ENCODE measurements at regions not wholly inside any gene's neighbourhood (a gene's known extent, or its start where the extent isn't known, plus 50 kb on each side); places are given as distances from the start of the nearest gene placed in this dataset.

DNA sequence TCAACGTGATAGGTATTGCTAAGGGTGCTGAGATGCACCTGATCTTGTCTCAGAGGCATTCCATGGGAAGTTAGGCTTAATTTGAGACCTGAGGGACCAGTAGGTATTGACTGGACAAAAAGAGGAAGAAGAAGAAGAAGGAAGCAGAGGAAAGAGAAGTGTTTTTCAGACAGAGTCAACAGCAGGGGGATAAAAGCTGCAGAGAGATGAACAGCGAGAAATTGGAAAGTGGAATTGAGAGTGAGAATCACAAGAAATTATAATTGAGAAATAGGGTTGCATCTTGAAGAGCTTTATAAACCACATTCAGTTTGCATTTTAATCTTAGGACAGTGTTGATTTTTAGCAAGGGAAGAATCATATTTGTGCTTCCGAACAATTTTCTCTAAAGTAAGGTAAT is 254.0 kb downstream of the CD83 start:
- Mint-ChIP-seq H3K36me3 (no peaks in the 10 kb centered on the region), H3K4me1 (peaks cover 17 to 20% (median 18%) of the 10 kb centered on the region in 4 donors), H3K27ac (peak overlapping the region in 3 of 7 donors; percentile 20 to 87 (median 48)), H3K9me3 (peaks cover 0 to 2% (median 0%) of the 10 kb centered on the region in 8 donors), H3K4me3 (peak overlapping the region in 6 of 8 donors; percentile 18 to 86 (median 66)), H3K27me3 (peaks cover 0 to 3% of the 10 kb centered on the region in 2 donors)
- Histone ChIP-seq H3K4me1 (ENCODE audit: insufficient read depth, low read length) (peaks cover 10% of the 10 kb centered on the region), H3K36me3 (ENCODE audit: insufficient read depth, low read length) (no peaks in the 10 kb centered on the region), H3K27ac (ENCODE audit: low read depth, low read length) (no peak overlapping the region), H3K4me3 (ENCODE audit: low read length in 2 of 2) (no peak overlapping the region), H3K27me3 (ENCODE audit: insufficient read depth, low read length) (no peaks in the 10 kb centered on the region), H3K9me3 (ENCODE audit: control insufficient read depth in 1 of 2, low read length in 2 of 2) (no peaks in the 10 kb centered on the region)
- no peak for DNase-seq
- ChIA-PET CTCF (ENCODE audit: partially characterized antibody) (no interaction called here), POLR2A (ENCODE audit: partially characterized antibody) (no interaction called here)
- intact Hi-C loops (cut with micrococcal nuclease) = no loop called here

DNA sequence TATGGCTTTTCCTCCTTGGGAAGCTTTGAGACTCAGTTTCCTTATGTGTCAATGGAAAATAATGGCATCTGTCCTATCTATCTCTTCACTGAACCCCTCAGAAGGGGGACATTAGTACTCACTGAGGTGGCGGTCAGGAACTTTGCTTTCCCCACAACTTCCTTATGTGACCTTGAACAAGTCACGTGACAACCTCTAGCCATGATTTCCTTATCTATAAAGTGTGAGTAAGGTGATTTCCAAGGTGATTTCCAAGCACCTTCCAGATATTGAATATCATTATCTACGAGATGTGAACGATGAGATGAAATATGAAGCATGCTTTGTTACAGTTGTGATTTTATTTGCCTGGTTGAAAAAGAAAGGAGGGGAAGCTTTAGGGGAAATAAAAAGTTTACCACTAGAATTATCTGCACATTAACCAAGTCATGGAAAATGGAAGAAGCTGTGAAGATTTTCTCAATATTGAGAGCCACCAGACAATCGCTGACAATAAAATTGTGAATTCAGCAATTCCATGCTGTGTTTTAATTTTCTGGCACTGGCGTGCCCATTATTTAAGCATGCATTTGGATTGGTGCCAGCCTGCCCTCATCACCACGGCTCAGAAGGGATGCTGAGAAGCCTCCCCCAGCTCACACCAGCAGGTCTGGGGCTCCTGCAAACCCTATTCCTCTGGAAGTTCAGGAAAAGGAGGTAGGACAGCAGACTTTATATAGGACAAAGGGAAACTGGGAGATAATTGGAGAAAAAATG is 255.3 kb downstream of the CD83 start:
- ChIA-PET POLR2A (ENCODE audit: partially characterized antibody) (no interaction called here), CTCF (ENCODE audit: partially characterized antibody) (no interaction called here)
- H3K4me1 ChIP-seq (ENCODE audit: insufficient read depth, low read length) = peaks cover 10% of the 10 kb centered on the region
- no peaks in the 10 kb centered on the region for H3K36me3 ChIP-seq (ENCODE audit: insufficient read depth, low read length)
- DNase-seq = peak in 1 of 5 donors; percentile 4
- H3K9me3 ChIP-seq (ENCODE audit: control insufficient read depth in 1 of 2, low read length in 2 of 2) = no peaks in the 10 kb centered on the region
- Mint-ChIP-seq H3K27ac (peak overlapping the region in 1 of 7 donors; percentile 9), H3K4me3 (peak overlapping the region in 3 of 8 donors; percentile 1 to 20 (median 3)), H3K36me3 (no peaks in the 10 kb centered on the region), H3K4me1 (peaks cover 17 to 20% (median 18%) of the 10 kb centered on the region in 4 donors), H3K27me3 (peaks cover 2 to 3% of the 10 kb centered on the region in 2 donors), H3K9me3 (peaks cover 0 to 2% (median 0%) of the 10 kb centered on the region in 8 donors)
- no peak overlapping the region for H3K4me3 ChIP-seq (ENCODE audit: low read length in 2 of 2)
- no peaks in the 10 kb centered on the region for H3K27me3 ChIP-seq (ENCODE audit: insufficient read depth, low read length)
- no peak overlapping the region for H3K27ac ChIP-seq (ENCODE audit: low read depth, low read length)
- intact Hi-C loops (cut with micrococcal nuclease) = no loop called here

DNA sequence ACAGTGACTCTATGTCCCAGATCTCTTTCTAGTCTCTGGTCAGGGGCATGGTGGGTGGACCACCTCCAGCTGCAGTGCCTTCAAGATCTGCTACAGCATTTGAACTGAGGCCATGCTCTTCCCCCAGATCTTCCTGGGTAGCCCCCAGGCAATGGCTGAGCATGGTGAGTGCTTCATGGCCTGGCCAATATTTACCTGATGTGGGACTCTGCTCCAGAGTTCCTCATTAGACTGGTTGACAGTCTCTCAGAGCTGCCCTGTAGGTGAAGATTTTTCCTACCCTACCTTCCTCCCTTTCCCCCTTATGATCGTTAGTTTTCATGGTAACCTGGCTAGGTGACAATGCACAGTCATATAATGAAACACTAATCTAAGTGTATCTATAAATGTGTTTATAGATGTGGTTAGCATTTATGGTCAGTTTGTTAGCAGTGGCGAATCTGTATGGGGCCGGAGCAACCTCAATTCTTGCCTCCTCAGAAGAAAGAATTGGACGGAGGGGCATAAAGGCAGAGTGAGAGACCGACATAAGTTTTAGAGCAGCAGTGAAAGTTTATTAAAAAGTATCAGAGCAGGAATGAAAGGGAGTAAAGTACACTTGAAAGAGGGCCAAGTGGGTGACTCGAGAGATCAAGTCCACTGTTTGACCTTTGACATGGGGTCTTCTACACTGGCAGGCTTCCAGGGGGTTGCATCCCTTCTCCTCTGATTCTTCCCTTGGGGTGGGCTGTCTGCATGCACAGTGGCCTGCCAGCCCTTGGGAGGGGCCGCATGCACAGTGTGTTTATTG is 256.3 kb downstream of the CD83 start:
- H3K27ac ChIP-seq (ENCODE audit: low read depth, low read length) = no peak overlapping the region
- DNase-seq = no peak
- Mint-ChIP-seq H3K4me1 (peaks cover 17 to 20% (median 18%) of the 10 kb centered on the region in 4 donors), H3K9me3 (peaks cover 0 to 4% (median under 1%) of the 10 kb centered on the region in 8 donors), H3K27ac (no peak overlapping the region), H3K4me3 (peak overlapping the region in 2 of 8 donors; percentile 3 to 20), H3K27me3 (peaks cover 2 to 3% of the 10 kb centered on the region in 2 donors), H3K36me3 (no peaks in the 10 kb centered on the region)
- intact Hi-C loops (cut with micrococcal nuclease) = no loop called here
- ChIA-PET CTCF (ENCODE audit: partially characterized antibody) (no interaction called here), POLR2A (ENCODE audit: partially characterized antibody) (no interaction called here)
- H3K4me3 ChIP-seq (ENCODE audit: low read length in 2 of 2) = no peak overlapping the region
- H3K27me3 ChIP-seq (ENCODE audit: insufficient read depth, low read length) = no peaks in the 10 kb centered on the region
- H3K36me3 ChIP-seq (ENCODE audit: insufficient read depth, low read length) = no peaks in the 10 kb centered on the region
- H3K4me1 ChIP-seq (ENCODE audit: insufficient read depth, low read length) = peaks cover 10% of the 10 kb centered on the region
- H3K9me3 ChIP-seq (ENCODE audit: control insufficient read depth in 1 of 2, low read length in 2 of 2) = no peaks in the 10 kb centered on the region

DNA sequence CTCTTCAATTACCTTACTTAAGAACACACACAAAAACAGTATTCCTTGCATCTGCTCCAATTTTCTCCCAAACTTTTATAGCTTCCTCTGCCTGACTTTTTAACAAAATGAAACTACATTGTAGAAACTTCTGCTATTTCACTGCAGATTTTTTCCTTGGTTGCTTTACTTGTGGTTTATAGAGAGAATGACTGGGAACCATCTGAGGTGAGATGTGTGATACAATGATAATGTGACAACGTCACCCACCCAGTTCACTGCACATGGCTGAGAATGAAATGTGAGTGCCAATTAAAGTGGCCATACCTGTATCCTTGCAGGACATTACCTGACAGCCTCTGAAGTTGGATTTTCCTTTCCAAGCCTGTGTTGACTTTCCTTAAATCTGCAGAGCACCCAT is 258.4 kb downstream of the CD83 start:
- H3K36me3 ChIP-seq (ENCODE audit: insufficient read depth, low read length) = no peaks in the 10 kb centered on the region
- H3K4me1 ChIP-seq (ENCODE audit: insufficient read depth, low read length) = peaks cover 10% of the 10 kb centered on the region
- no peak for DNase-seq
- Mint-ChIP-seq H3K27me3 (peaks cover 3 to 5% of the 10 kb centered on the region in 2 donors), H3K4me1 (peaks cover 17 to 20% (median 18%) of the 10 kb centered on the region in 4 donors), H3K36me3 (no peaks in the 10 kb centered on the region), H3K4me3 (no peak overlapping the region), H3K9me3 (peaks cover 0 to 4% (median under 1%) of the 10 kb centered on the region in 8 donors), H3K27ac (no peak overlapping the region)
- H3K27ac ChIP-seq (ENCODE audit: low read depth, low read length) = no peak overlapping the region
- H3K9me3 ChIP-seq (ENCODE audit: control insufficient read depth in 1 of 2, low read length in 2 of 2) = no peaks in the 10 kb centered on the region
- CTCF ChIA-PET (ENCODE audit: partially characterized antibody) = no interaction called here
- no peak overlapping the region for H3K4me3 ChIP-seq (ENCODE audit: low read length in 2 of 2)
- no peaks in the 10 kb centered on the region for H3K27me3 ChIP-seq (ENCODE audit: insufficient read depth, low read length)
- POLR2A ChIA-PET (ENCODE audit: partially characterized antibody) = no interaction called here
- intact Hi-C loops (cut with micrococcal nuclease) = no loop called here

DNA sequence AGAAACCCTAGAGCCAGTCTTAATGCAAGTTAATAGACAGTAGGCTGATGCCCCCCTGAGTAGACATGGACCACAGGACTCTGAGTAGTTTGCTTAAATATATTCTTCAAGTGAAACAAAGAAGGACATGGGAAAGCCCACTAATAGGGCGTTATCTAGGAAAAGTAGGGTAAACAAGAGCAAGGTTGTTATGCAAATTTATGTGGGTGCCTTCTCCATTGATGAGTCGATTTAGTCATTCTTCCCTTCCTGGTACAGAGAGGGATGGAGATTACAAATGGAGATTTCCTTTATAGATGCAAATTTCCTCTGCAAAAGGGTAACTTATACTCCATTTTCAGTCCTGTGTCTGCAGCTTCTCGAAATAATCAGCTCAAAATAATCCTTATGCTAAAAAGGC is 262.0 kb downstream of the CD83 start:
- CTCF ChIA-PET (ENCODE audit: partially characterized antibody) = no interaction called here
- Histone ChIP-seq H3K9me3 (ENCODE audit: control insufficient read depth in 1 of 2, low read length in 2 of 2) (no peaks in the 10 kb centered on the region), H3K4me1 (ENCODE audit: insufficient read depth, low read length) (no peaks in the 10 kb centered on the region), H3K4me3 (ENCODE audit: low read length in 2 of 2) (no peak overlapping the region), H3K27ac (ENCODE audit: low read depth, low read length) (no peak overlapping the region), H3K27me3 (ENCODE audit: insufficient read depth, low read length) (no peaks in the 10 kb centered on the region), H3K36me3 (ENCODE audit: insufficient read depth, low read length) (no peaks in the 10 kb centered on the region)
- H3K9me3 Mint-ChIP-seq = peaks cover 0 to 4% (median 0%) of the 10 kb centered on the region in 8 donors
- H3K27ac Mint-ChIP-seq = no peak overlapping the region
- no peak overlapping the region for H3K4me3 Mint-ChIP-seq
- intact Hi-C loops (cut with micrococcal nuclease) = no loop called here
- POLR2A ChIA-PET (ENCODE audit: partially characterized antibody) = no interaction called here
- peaks cover 0 to 9% (median 1%) of the 10 kb centered on the region in 4 donors for H3K4me1 Mint-ChIP-seq
- peaks cover 2 to 5% of the 10 kb centered on the region in 2 donors for H3K27me3 Mint-ChIP-seq
- H3K36me3 Mint-ChIP-seq = no peaks in the 10 kb centered on the region
- DNase-seq = no peak

DNA sequence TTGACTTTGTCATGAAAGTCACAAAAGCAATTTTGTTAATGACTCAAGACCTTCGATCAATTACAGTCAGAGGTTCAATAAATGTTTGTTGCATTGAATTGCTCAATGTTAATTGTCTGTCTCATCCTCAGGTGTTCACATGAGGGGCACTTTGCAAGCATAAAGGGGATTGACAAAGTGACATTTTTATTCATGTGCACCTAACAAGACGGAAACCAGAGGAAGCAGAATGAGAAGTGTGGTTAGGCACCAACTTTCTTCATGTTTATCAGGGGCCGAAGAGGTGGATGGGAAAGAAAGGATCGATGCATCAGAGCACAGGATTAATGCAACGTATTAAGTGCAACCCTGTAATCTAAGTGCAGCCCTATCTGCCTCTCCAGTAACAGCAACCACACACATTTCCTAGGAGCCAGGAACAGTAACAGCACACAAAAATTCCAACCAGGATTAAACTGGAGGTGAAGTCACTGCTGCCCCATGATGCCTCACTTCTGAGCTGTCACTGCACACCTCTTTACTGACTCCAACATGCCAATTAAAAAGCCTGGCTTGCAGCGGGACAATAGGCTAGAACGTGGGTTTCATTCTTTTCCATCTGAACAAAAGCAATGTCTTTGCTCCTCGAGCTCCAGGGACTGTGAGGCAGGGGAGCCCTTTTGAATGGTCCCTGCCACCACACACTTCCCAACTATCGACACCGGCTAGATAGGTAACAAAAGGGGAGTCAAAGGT is 262.7 kb downstream of the CD83 start:
- H3K4me3 ChIP-seq (ENCODE audit: low read length in 2 of 2) = no peak overlapping the region
- no peaks in the 10 kb centered on the region for H3K36me3 ChIP-seq (ENCODE audit: insufficient read depth, low read length)
- ChIA-PET POLR2A (ENCODE audit: partially characterized antibody) (no interaction called here), CTCF (ENCODE audit: partially characterized antibody) (no interaction called here)
- intact Hi-C loops (cut with micrococcal nuclease) = no loop called here
- no peaks in the 10 kb centered on the region for H3K4me1 ChIP-seq (ENCODE audit: insufficient read depth, low read length)
- H3K27me3 ChIP-seq (ENCODE audit: insufficient read depth, low read length) = no peaks in the 10 kb centered on the region
- Mint-ChIP-seq H3K36me3 (no peaks in the 10 kb centered on the region), H3K27ac (no peak overlapping the region), H3K4me1 (peaks cover 0 to 9% (median 1%) of the 10 kb centered on the region in 4 donors), H3K4me3 (no peak overlapping the region), H3K27me3 (peaks cover 2 to 5% of the 10 kb centered on the region in 2 donors), H3K9me3 (peaks cover 0 to 4% (median 0%) of the 10 kb centered on the region in 8 donors)
- no peak for DNase-seq
- no peak overlapping the region for H3K27ac ChIP-seq (ENCODE audit: low read depth, low read length)
- no peaks in the 10 kb centered on the region for H3K9me3 ChIP-seq (ENCODE audit: control insufficient read depth in 1 of 2, low read length in 2 of 2)
